ENCODE measurements at regions not wholly inside any gene's neighbourhood (a gene's known extent, or its start where the extent isn't known, plus 50 kb on each side); places are given as distances from the start of the nearest gene placed in this dataset.

- DNase-seq (no peak), ATAC-seq (ENCODE audit: low read depth) (no peak)
- intact Hi-C loops (cut with micrococcal nuclease): no loop called here
- no peak for TF ChIP-seq CTCF (IDR thresholded peaks at IDR 0.05)
- no peak for TF ChIP-seq EZH2 (IDR thresholded peaks at IDR 0.05; ENCODE audit: borderline replicate concordance, insufficient read depth, low read depth, low read length, poor library complexity, severe bottlenecking)
- Histone ChIP-seq H3K4me1 (ENCODE audit: control insufficient read depth in 2 of 2, insufficient read depth in 2 of 2, low read length in 2 of 2) (peaks cover 0 to 17% of the 10 kb centered on the region in 2 donors), H2AFZ (ENCODE audit: insufficient read depth, low read depth, low read length, poor library complexity, severe bottlenecking) (no peak overlapping the region), H3K27ac (ENCODE audit: low read length in 2 of 2) (no peak overlapping the region), H4K20me1 (ENCODE audit: control insufficient read depth, insufficient read depth, low read length, poor library complexity, severe bottlenecking) (no peaks in the 10 kb centered on the region), H3K36me3 (replicated peaks in 1 of 2; ENCODE audit: control extremely low read depth in 1 of 2, control insufficient read depth in 1 of 2, extremely low read depth in 1 of 2, insufficient read depth in 2 of 2, low read length in 1 of 2) (no peaks in the 10 kb centered on the region), H3K9me3 (ENCODE audit: control extremely low read depth in 1 of 3, control insufficient read depth in 2 of 3, insufficient read depth in 1 of 3, low read length in 2 of 3) (peaks cover 0 to 3% (median 0%) of the 10 kb centered on the region in 3 donors), H3K79me2 (ENCODE audit: control insufficient read depth, insufficient read depth, low read length) (no peaks in the 10 kb centered on the region), H3K4me3 (ENCODE audit: control extremely low read depth in 1 of 5, extremely low read depth in 1 of 5, insufficient read depth in 1 of 5, low read depth in 2 of 5, low read length in 4 of 5) (no peak overlapping the region), H3K4me2 (replicated peaks; ENCODE audit: low read depth, low read length, poor library complexity, severe bottlenecking) (no peak overlapping the region), H3K9ac (ENCODE audit: low read length) (no peak overlapping the region), H3K27me3 (replicated peaks in 1 of 4; ENCODE audit: control extremely low read depth in 1 of 4, control insufficient read depth in 3 of 4, insufficient read depth in 4 of 4, low read length in 3 of 4) (no peaks in the 10 kb centered on the region)
- H3K4me3 Mint-ChIP-seq: no peak overlapping the region
- H3K9me3 Mint-ChIP-seq (ENCODE audit: insufficient read depth): no peaks in the 10 kb centered on the region
- ChIA-PET CTCF (interaction anchor here (0.7 to 1.2 kb wide), 4 partner anchors 11 to 584 kb away, joined by 3 read pairs; partner anchors contain the start of gene BCL2L11), POLR2A (no interaction called here)
- H3K27ac Mint-ChIP-seq: no peak overlapping the region
- WGBS (ENCODE audit: insufficient coverage): 97% methylated on average over 3 of the region's 4 CpGs
- peaks cover 29% of the 10 kb centered on the region for H3K4me1 Mint-ChIP-seq
- H3K27me3 Mint-ChIP-seq: peaks cover 6% of the 10 kb centered on the region
Measured at GRCh38 chr2:111701266-111701665, 182.7 kb downstream of the ANAPC1 start.

GRCh38 chr2:111701798-111702118 lies 182.2 kb downstream of the ANAPC1 start:
- 98% methylated on average over 8 of the region's 8 CpGs for WGBS (ENCODE audit: insufficient coverage)
- no peaks in the 10 kb centered on the region for H3K9me3 Mint-ChIP-seq (ENCODE audit: insufficient read depth)
- Histone ChIP-seq H3K4me2 (replicated peaks; ENCODE audit: low read depth, low read length, poor library complexity, severe bottlenecking) (no peak overlapping the region), H3K27me3 (replicated peaks in 1 of 4; ENCODE audit: control extremely low read depth in 1 of 4, control insufficient read depth in 3 of 4, insufficient read depth in 4 of 4, low read length in 3 of 4) (no peaks in the 10 kb centered on the region), H3K9me3 (ENCODE audit: control extremely low read depth in 1 of 3, control insufficient read depth in 2 of 3, insufficient read depth in 1 of 3, low read length in 2 of 3) (peaks cover 0 to 8% (median 0%) of the 10 kb centered on the region in 3 donors), H3K4me3 (ENCODE audit: control extremely low read depth in 1 of 5, extremely low read depth in 1 of 5, insufficient read depth in 1 of 5, low read depth in 2 of 5, low read length in 4 of 5) (no peak overlapping the region), H3K79me2 (ENCODE audit: control insufficient read depth, insufficient read depth, low read length) (no peaks in the 10 kb centered on the region), H2AFZ (ENCODE audit: insufficient read depth, low read depth, low read length, poor library complexity, severe bottlenecking) (no peak overlapping the region), H3K36me3 (replicated peaks in 1 of 2; ENCODE audit: control extremely low read depth in 1 of 2, control insufficient read depth in 1 of 2, extremely low read depth in 1 of 2, insufficient read depth in 2 of 2, low read length in 1 of 2) (no peaks in the 10 kb centered on the region), H3K27ac (ENCODE audit: low read length in 2 of 2) (no peak overlapping the region), H3K9ac (ENCODE audit: low read length) (no peak overlapping the region), H3K4me1 (ENCODE audit: control insufficient read depth in 2 of 2, insufficient read depth in 2 of 2, low read length in 2 of 2) (peaks cover 0 to 17% of the 10 kb centered on the region in 2 donors), H4K20me1 (ENCODE audit: control insufficient read depth, insufficient read depth, low read length, poor library complexity, severe bottlenecking) (no peaks in the 10 kb centered on the region)
- ChIA-PET POLR2A (no interaction called here), CTCF (interaction anchor here (0.7 to 1.2 kb wide), 4 partner anchors 24 to 584 kb away, joined by 3 read pairs; partner anchors contain the start of gene BCL2L11)
- peaks cover 29% of the 10 kb centered on the region for H3K4me1 Mint-ChIP-seq
- intact Hi-C loops (cut with micrococcal nuclease): loop anchor here (1.0 kb wide), 2 partner anchors 584 to 890 kb away; no protein-coding TSS in a partner anchor
- DNase-seq: no peak
- peaks cover 5% of the 10 kb centered on the region for H3K27me3 Mint-ChIP-seq
- no peak overlapping the region for H3K4me3 Mint-ChIP-seq
- no peak for TF ChIP-seq EZH2 (IDR thresholded peaks at IDR 0.05; ENCODE audit: borderline replicate concordance, insufficient read depth, low read depth, low read length, poor library complexity, severe bottlenecking)
- TF ChIP-seq CTCF (IDR thresholded peaks at IDR 0.05): no peak
- no peak overlapping the region for H3K27ac Mint-ChIP-seq
- no peak for ATAC-seq (ENCODE audit: low read depth)
